Ascending aorta (tissue), 2 donors: ENCODE measurements at regions not wholly inside any gene's neighbourhood (a gene's known extent, or its start where the extent isn't known, plus 50 kb on each side); places are given as distances from the start of the nearest gene placed in this dataset.

Source experiments
- DNase-seq, 2 donors: peaks; one replicate each; pipeline ENCODE4 v3.0.0-alpha.2; 2019; ENCODE audit warnings: low spot score in 2 of 2
- H3K27ac ChIP-seq, 2 donors: fragments of 200-600 bp; sonication (generic); one replicate each; pipeline ENCODE4 v1.5.1; 2016 to 2017; ENCODE audit warnings: mild to moderate bottlenecking in 1 of 2
- H3K27me3 ChIP-seq: fragments of 200-600 bp; sonication (generic); one replicate; pipeline ENCODE4 v1.5.1; 2017
- H3K36me3 ChIP-seq, 2 donors: fragments of 200-600 bp; sonication (generic); one replicate each; pipeline ENCODE4 v1.5.1; 2016
- H3K4me1 ChIP-seq, 2 donors: fragments of 200-600 bp; sonication (generic); one replicate each; pipeline ENCODE4 v1.5.1; 2016 to 2017; ENCODE audit warnings: mild to moderate bottlenecking in 1 of 2
- H3K4me3 ChIP-seq, 2 donors: fragments of 200-600 bp; sonication (generic); one replicate each; pipeline ENCODE4 v1.5.1; 2016 to 2017; ENCODE audit warnings: mild to moderate bottlenecking in 1 of 2
- H3K9me3 ChIP-seq, 2 donors: fragments of 200-600 bp; sonication (generic); one replicate each; pipeline ENCODE4 v1.5.1; 2016
- intact Hi-C: fragments of 100-400 bp; cut with DNase I; formaldehyde crosslinking; loops from one replicate; pipeline ENCODE4 v1.15.1; 2023
- TF ChIP-seq, protein P1 (sequence below), 3 experiments: fragments of 200-600 bp in 2 of 3; fragments of 450-650 bp in 1 of 3; sonication (generic) in 2 of 3; IDR thresholded peaks; one replicate each; pipeline ENCODE4 v1.5.1; 2016 to 2019; ENCODE audit warnings: antibody characterized with exemption in 3 of 3, mild to moderate bottlenecking in 1 of 3, moderate library complexity in 1 of 3

DNA sequence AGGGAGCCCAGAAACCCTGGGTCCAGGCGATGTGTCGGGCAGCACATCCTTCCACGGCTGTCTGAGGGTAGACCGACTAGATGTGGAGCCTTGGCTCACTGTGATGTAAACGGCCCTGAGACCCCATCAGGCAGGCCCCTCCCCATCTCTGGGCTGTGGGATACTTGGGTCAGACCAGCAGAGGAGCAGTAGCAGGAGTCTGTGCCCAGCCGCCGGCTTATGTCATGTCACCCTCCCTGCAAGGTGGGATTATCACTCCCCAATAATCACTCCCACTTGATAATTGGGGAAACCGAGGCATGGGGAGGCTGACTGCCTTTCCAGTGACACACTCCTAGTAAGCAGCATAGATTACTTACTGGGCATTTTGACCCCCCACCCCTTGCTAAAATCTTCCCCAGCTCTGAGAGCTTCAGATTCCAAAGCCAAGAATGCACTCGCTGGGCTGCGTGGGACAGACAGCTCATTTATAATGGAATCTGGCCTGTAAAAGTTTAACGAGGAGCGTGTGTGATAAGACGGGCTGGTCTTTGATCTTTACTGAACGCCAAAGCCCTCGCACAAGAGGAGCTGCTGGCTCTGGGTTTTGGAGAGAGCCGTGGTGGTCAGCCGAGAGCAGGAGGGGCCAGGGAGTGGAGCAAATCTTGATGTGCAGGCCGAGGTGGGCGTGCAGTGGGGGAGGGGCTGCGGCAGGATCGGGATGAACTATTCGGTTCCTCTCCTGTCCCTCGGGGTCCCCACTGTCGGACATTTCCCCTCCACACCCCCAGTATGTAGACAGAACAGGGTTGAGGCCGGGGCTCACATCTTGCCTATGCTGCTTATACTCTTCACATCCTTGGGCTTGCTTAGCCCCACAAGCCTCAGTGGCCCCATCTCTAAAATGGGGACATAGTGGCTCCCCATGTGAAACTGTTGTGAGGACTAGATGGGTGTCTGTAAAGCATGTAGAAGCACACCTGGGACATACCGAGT lies 200.0 kb downstream of the GLI2 start:
- TF ChIP-seq, protein P1, sequence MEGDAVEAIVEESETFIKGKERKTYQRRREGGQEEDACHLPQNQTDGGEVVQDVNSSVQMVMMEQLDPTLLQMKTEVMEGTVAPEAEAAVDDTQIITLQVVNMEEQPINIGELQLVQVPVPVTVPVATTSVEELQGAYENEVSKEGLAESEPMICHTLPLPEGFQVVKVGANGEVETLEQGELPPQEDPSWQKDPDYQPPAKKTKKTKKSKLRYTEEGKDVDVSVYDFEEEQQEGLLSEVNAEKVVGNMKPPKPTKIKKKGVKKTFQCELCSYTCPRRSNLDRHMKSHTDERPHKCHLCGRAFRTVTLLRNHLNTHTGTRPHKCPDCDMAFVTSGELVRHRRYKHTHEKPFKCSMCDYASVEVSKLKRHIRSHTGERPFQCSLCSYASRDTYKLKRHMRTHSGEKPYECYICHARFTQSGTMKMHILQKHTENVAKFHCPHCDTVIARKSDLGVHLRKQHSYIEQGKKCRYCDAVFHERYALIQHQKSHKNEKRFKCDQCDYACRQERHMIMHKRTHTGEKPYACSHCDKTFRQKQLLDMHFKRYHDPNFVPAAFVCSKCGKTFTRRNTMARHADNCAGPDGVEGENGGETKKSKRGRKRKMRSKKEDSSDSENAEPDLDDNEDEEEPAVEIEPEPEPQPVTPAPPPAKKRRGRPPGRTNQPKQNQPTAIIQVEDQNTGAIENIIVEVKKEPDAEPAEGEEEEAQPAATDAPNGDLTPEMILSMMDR (IDR thresholded peaks at IDR 0.05) = no peak
- no peaks in the 10 kb centered on the region for H3K27me3 ChIP-seq
- peak overlapping the region; percentile 52 to 76 for H3K27ac ChIP-seq
- H3K4me1 ChIP-seq = peaks cover 27 to 58% of the 10 kb centered on the region in 2 donors
- no peak overlapping the region for H3K4me3 ChIP-seq
- intact Hi-C loops = loop anchor here (1.0 to 5.0 kb wide), 4 partner anchors 15 to 130 kb away; no protein-coding TSS in a partner anchor
- no peaks in the 10 kb centered on the region for H3K36me3 ChIP-seq
- peaks cover 0 to 9% of the 10 kb centered on the region in 2 donors for H3K9me3 ChIP-seq
- no peak for DNase-seq

DNA sequence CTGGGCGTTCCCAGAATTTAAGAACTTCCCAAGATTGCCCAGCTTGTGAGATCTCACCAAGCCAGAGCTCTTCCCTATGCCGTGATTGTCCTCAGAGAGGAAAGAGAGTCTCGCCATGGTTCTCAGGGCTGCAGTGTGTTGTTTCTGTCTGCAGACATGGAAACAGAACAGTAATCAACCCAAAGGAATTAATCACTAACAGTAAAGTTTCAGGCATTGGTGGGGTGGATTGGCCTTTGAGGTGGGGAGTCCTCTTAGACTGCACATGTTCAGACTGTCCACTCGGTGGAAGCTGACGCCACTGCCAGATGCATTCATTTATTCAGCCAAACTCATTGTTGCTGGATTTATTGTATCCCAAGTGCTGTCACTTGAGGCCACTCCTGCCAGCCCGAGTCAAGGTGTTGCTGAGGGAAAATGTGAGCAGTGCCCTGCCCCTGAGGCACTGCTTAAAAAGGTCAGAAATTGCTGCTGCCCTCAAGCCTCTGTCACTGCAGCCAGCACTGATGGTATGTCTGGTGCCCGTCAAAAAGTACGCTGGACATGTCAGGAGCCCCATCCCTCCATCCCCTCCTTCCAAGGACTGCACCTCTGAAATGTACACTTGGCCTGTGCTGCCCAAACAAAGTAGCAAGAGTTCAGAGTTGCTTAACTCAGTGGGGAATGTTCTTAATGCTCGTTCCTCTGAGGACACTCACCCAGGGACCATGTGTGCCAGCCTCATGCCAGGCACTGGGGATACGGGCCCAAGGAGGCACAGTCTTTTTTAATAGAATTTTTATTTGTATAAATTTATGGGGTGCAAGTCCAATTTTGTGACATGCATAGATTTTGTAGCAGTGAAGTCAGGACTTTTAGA lies 201.0 kb downstream of the GLI2 start:
- no peaks in the 10 kb centered on the region for H3K9me3 ChIP-seq
- DNase-seq = no peak
- no peak overlapping the region for H3K4me3 ChIP-seq
- no peaks in the 10 kb centered on the region for H3K27me3 ChIP-seq
- peaks cover 27 to 60% of the 10 kb centered on the region in 2 donors for H3K4me1 ChIP-seq
- H3K27ac ChIP-seq = peak overlapping the region; percentile 48 to 76
- intact Hi-C loops = loop anchor here (1.0 to 5.0 kb wide), 4 partner anchors 16 to 70 kb away; no protein-coding TSS in a partner anchor
- H3K36me3 ChIP-seq = no peaks in the 10 kb centered on the region
- TF ChIP-seq, protein P1 (IDR thresholded peaks at IDR 0.05) = no peak

DNA sequence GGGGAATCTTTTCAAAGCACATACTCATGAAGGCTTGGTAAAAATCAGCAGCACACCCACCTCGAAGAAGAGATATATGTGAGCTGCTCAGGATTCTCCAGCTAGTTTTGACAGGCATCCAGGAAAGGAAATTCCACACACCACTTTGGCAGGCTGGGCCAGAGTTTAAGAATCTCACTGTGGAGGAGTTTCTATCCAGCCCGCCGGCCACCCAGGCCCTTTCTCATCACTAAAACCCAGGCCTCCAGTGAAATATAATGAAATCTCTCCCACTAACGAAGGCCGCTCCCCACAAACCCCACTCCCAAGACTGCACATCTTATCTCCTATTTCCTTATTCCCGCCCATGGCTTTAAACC lies 202.0 kb downstream of the GLI2 start:
- Histone ChIP-seq H3K4me1 (peaks cover 27 to 60% of the 10 kb centered on the region in 2 donors), H3K9me3 (no peaks in the 10 kb centered on the region), H3K4me3 (no peak overlapping the region), H3K36me3 (no peaks in the 10 kb centered on the region), H3K27me3 (no peaks in the 10 kb centered on the region), H3K27ac (peak overlapping the region; percentile 48 to 76)
- intact Hi-C loops = loop anchor here (1.0 to 5.0 kb wide), 4 partner anchors 17 to 71 kb away; no protein-coding TSS in a partner anchor
- TF ChIP-seq, protein P1 (IDR thresholded peaks at IDR 0.05) = no peak
- no peak for DNase-seq

DNA sequence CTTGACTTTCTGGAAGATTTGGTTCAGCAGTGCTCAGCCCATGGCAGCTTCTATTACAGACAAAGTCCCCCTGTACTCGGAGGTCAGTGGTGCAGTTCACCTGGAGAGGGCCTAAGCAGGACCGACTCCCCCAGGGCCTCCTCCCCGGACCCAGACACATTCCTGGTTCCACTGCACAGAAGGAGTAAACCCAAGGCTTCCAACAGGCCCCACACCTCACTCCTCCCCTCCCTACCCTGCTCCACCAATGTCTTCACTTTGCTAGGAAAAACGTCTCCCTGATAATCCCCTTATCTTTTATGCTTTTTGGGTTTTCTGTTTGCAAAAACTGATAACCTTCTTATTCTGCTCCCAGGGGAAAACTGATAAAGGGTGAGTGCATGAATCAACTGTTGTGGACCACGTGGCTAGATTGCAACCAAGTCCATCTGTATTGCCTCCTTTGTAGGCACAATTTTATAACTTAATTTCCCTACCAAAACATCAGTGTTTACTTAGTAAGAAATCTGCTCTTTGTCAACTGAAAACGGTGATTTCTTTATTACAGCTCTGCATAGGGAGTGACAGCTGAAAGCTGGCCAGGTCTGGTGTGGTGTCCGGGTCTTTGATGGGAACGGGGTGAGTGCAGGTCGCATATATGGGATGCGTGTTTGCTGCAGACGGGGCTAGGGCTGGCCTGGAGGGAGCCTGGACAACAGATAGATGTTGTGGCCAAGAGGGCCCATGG lies 202.5 kb downstream of the GLI2 start:
- peaks cover 27 to 56% of the 10 kb centered on the region in 2 donors for H3K4me1 ChIP-seq
- intact Hi-C loops = loop anchor here (5.0 kb wide), 1 partner anchor 36 kb away; no protein-coding TSS in a partner anchor

More for the DNA sequence above, 202.5 kb downstream of the GLI2 start:
- Histone ChIP-seq H3K4me3 (no peak overlapping the region), H3K9me3 (no peaks in the 10 kb centered on the region), H3K27ac (peak overlapping the region; percentile 48 to 76), H3K27me3 (no peaks in the 10 kb centered on the region), H3K36me3 (no peaks in the 10 kb centered on the region)
- TF ChIP-seq, protein P1 (IDR thresholded peaks at IDR 0.05) = no peak
- DNase-seq = no peak
